Endodermal cell (in vitro differentiated cells): ENCODE measurements at regions not wholly inside any gene's neighbourhood (a gene's known extent, or its start where the extent isn't known, plus 50 kb on each side); places are given as distances from the start of the nearest gene placed in this dataset.

ENCODE experiments used
- DNase-seq: peaks from one replicate; pipeline ENCODE4 v3.0.0-alpha.2; 2017
- H3K27ac ChIP-seq: 2 replicates; pipeline ENCODE4 v1.5.1; 2013; ENCODE audit warnings: mild to moderate bottlenecking, low read depth, low read length, moderate library complexity
- H3K27me3 ChIP-seq: 2 replicates; pipeline ENCODE4 v1.6.1; 2013; ENCODE audit warnings: mild to moderate bottlenecking, low read length, moderate library complexity; ENCODE audit not compliant: insufficient read depth, control insufficient read depth, poor library complexity, severe bottlenecking
- H3K36me3 ChIP-seq: 2 replicates; pipeline ENCODE4 v1.7.0; 2013; ENCODE audit warnings: mild to moderate bottlenecking, low read length, moderate library complexity; ENCODE audit not compliant: control insufficient read depth, insufficient read depth
- H3K4me1 ChIP-seq: one replicate; pipeline ENCODE4 v1.7.0; 2013; ENCODE audit warnings: low read length; ENCODE audit not compliant: control insufficient read depth, insufficient read depth
- H3K4me3 ChIP-seq: 2 replicates; pipeline ENCODE4 v1.5.1; 2013; ENCODE audit warnings: mild to moderate bottlenecking, low read length, moderate library complexity
- H3K9ac ChIP-seq: 2 replicates; pipeline ENCODE4 v1.6.1; 2013; ENCODE audit warnings: mild to moderate bottlenecking, low read length, moderate library complexity; ENCODE audit not compliant: poor library complexity, severe bottlenecking; ENCODE audit errors: extremely low read depth
- H3K9me3 ChIP-seq: 2 replicates; pipeline ENCODE4 v1.6.1; 2013; ENCODE audit warnings: mild to moderate bottlenecking, low read length, moderate library complexity; ENCODE audit not compliant: control insufficient read depth
- H3K27ac Mint-ChIP-seq: 2 replicates; pipeline ENCODE4 v1.8.0; 2020; ENCODE audit warnings: mixed read lengths
- H3K27me3 Mint-ChIP-seq: 2 replicates; pipeline ENCODE4 v1.8.0; 2021; ENCODE audit warnings: mild to moderate bottlenecking, mixed read lengths; ENCODE audit not compliant: insufficient read depth
- H3K36me3 Mint-ChIP-seq: 2 replicates; pipeline ENCODE4 v1.8.0; 2020; ENCODE audit warnings: low read depth, mixed read lengths
- H3K4me1 Mint-ChIP-seq: 2 replicates; pipeline ENCODE4 v1.8.0; 2020; ENCODE audit warnings: mixed read lengths
- H3K4me3 Mint-ChIP-seq: 2 replicates; pipeline ENCODE4 v1.8.0; 2020; ENCODE audit warnings: mild to moderate bottlenecking, moderate library complexity, mixed read lengths
- H3K9me3 Mint-ChIP-seq: 2 replicates; pipeline ENCODE4 v1.8.0; 2020; ENCODE audit warnings: mild to moderate bottlenecking, mixed read lengths
- WGBS, 2 experiments: methylation state at CpG; one replicate each; pipeline versions ENCODE4 v1.1.5 to v1.1.7; 2013; ENCODE audit warnings: missing lambda C conversion rate in 2 of 2, mixed read lengths in 1 of 2; ENCODE audit not compliant: insufficient coverage in 1 of 2, insufficient read length in 1 of 2; 5-methylcytosine and 5-hydroxymethylcytosine counted together
- TF ChIP-seq, protein P1 (sequence below): fragments of 200-600 bp; sonication (generic); conservative IDR thresholded peaks from 2 replicates; pipeline ENCODE4 v1.5.0; 2021; ENCODE audit warnings: antibody characterized with exemption, mild to moderate bottlenecking

DNA sequence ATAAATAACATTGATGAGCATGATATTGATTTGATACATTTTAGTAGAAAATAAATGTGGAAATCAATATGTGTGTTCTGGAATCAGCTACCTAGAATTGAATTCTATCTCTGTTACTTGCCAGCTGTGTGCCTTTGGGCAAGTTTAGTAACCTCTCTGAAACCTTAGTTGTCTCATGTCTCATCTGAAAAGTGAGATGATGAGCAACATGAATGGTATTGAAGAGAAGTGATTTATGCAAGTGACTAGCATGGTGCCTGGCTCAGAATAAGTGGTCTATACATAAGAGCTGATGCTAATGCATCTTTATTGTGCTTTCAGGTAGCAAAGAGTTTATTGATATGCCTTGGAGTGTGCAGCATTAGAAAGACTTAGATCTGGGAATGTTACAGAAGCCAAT is 383.3 kb downstream of the PRDM2 start:
- Mint-ChIP-seq H3K9me3 (peaks cover 2% of the 10 kb centered on the region), H3K4me3 (no peak overlapping the region), H3K27me3 (peaks cover 2% of the 10 kb centered on the region), H3K36me3 (no peaks in the 10 kb centered on the region), H3K4me1 (no peaks in the 10 kb centered on the region), H3K27ac (no peak overlapping the region)
- Histone ChIP-seq H3K27me3 (no peaks in the 10 kb centered on the region), H3K4me1 (no peaks in the 10 kb centered on the region), H3K9ac (no peak overlapping the region), H3K27ac (no peak overlapping the region), H3K9me3 (no peaks in the 10 kb centered on the region), H3K4me3 (no peak overlapping the region), H3K36me3 (no peaks in the 10 kb centered on the region)
- TF ChIP-seq, protein P1, sequence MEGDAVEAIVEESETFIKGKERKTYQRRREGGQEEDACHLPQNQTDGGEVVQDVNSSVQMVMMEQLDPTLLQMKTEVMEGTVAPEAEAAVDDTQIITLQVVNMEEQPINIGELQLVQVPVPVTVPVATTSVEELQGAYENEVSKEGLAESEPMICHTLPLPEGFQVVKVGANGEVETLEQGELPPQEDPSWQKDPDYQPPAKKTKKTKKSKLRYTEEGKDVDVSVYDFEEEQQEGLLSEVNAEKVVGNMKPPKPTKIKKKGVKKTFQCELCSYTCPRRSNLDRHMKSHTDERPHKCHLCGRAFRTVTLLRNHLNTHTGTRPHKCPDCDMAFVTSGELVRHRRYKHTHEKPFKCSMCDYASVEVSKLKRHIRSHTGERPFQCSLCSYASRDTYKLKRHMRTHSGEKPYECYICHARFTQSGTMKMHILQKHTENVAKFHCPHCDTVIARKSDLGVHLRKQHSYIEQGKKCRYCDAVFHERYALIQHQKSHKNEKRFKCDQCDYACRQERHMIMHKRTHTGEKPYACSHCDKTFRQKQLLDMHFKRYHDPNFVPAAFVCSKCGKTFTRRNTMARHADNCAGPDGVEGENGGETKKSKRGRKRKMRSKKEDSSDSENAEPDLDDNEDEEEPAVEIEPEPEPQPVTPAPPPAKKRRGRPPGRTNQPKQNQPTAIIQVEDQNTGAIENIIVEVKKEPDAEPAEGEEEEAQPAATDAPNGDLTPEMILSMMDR: no peak
- DNase-seq: no peak

GRCh38 chr1:14083706-14084105 is 383.7 kb downstream of the PRDM2 start:
- Histone ChIP-seq H3K9ac (no peak overlapping the region), H3K36me3 (no peaks in the 10 kb centered on the region), H3K27me3 (no peaks in the 10 kb centered on the region), H3K4me3 (no peak overlapping the region), H3K27ac (no peak overlapping the region), H3K9me3 (no peaks in the 10 kb centered on the region), H3K4me1 (no peaks in the 10 kb centered on the region)
- WGBS, 2 experiments: 100% methylated on average over 1 of the region's 1 CpG; no CpG with 5 or more reads in 1 of the 2 experiments
- no peak overlapping the region for H3K27ac Mint-ChIP-seq
- no peaks in the 10 kb centered on the region for H3K4me1 Mint-ChIP-seq
- H3K27me3 Mint-ChIP-seq: peaks cover 2% of the 10 kb centered on the region
- peaks cover 2% of the 10 kb centered on the region for H3K9me3 Mint-ChIP-seq
- no peaks in the 10 kb centered on the region for H3K36me3 Mint-ChIP-seq
- TF ChIP-seq, protein P1: no peak
- no peak for DNase-seq
- H3K4me3 Mint-ChIP-seq: no peak overlapping the region

- H3K27ac ChIP-seq: no peak overlapping the region
- DNase-seq: no peak
- H3K4me1 ChIP-seq: no peaks in the 10 kb centered on the region
- H3K27ac Mint-ChIP-seq: no peak overlapping the region
- H3K36me3 Mint-ChIP-seq: no peaks in the 10 kb centered on the region
- H3K27me3 ChIP-seq: no peaks in the 10 kb centered on the region
- no peaks in the 10 kb centered on the region for H3K4me1 Mint-ChIP-seq
- TF ChIP-seq, protein P1: no peak
- no peak overlapping the region for H3K4me3 ChIP-seq
- no peak overlapping the region for H3K9ac ChIP-seq
- 95 to 100% methylated on average over 1 of the region's 1 CpG for WGBS, 2 experiments
- H3K4me3 Mint-ChIP-seq: no peak overlapping the region
- no peaks in the 10 kb centered on the region for H3K36me3 ChIP-seq
- peaks cover 20% of the 10 kb centered on the region for H3K9me3 Mint-ChIP-seq
- peaks cover 8% of the 10 kb centered on the region for H3K27me3 Mint-ChIP-seq
- H3K9me3 ChIP-seq: peaks cover 11% of the 10 kb centered on the region
Observed at GRCh38 chr1:14090062-14090461, 390.1 kb downstream of the PRDM2 start.
